ENCODE measurements at regions not wholly inside any gene's neighbourhood (a gene's known extent, or its start where the extent isn't known, plus 50 kb on each side); places are given as distances from the start of the nearest gene placed in this dataset.

DNA sequence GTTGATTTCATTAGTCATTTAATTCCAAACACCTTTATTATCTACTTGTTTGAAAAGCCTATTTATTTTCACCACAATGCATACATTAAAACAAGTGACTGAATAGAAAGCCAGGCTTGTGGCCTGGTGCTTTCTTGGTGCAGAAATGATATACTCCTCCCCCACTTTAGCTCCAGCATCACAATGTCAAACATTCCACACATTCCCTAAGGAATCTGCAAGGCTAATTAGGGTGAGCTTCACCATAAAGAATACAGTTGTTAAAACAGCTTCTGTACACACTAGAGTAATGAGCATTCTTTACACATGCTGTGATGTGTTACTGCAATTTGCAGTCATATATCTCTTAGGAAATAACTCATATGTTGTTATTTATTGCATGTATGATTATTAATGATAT is 705.7 kb downstream of the CETN3 start:
- H3K27me3 Mint-ChIP-seq (ENCODE audit: low read depth, unreplicated experiment), result no peaks in the 10 kb centered on the region
- Histone ChIP-seq H3K9me3 (ENCODE audit: insufficient read depth, low read depth, low read length) (no peaks in the 10 kb centered on the region), H2AFZ (ENCODE audit: low read depth, low read length) (no peak overlapping the region), H3K27ac (ENCODE audit: low read depth, low read length) (no peak overlapping the region), H3K4me3 (ENCODE audit: insufficient read depth, low read depth, low read length) (no peak overlapping the region), H3K9ac (ENCODE audit: low read length) (no peak overlapping the region), H3K27me3 (ENCODE audit: insufficient read depth, low read length) (no peaks in the 10 kb centered on the region), H3K4me2 (ENCODE audit: low read length) (peak overlapping the region; percentile 50), H3K4me1 (ENCODE audit: insufficient read depth, low read length) (peaks cover 9% of the 10 kb centered on the region), H4K20me1 (ENCODE audit: insufficient read depth, low read length) (no peaks in the 10 kb centered on the region), H3K79me2 (ENCODE audit: insufficient read depth, low read length) (no peaks in the 10 kb centered on the region), H3K36me3 (ENCODE audit: insufficient read depth, low read length) (no peaks in the 10 kb centered on the region)
- H3K9me3 Mint-ChIP-seq (ENCODE audit: unreplicated experiment), result no peaks in the 10 kb centered on the region
- H3K36me3 Mint-ChIP-seq (ENCODE audit: low read depth, unreplicated experiment), result no peaks in the 10 kb centered on the region
- TF ChIP-seq, protein P1, sequence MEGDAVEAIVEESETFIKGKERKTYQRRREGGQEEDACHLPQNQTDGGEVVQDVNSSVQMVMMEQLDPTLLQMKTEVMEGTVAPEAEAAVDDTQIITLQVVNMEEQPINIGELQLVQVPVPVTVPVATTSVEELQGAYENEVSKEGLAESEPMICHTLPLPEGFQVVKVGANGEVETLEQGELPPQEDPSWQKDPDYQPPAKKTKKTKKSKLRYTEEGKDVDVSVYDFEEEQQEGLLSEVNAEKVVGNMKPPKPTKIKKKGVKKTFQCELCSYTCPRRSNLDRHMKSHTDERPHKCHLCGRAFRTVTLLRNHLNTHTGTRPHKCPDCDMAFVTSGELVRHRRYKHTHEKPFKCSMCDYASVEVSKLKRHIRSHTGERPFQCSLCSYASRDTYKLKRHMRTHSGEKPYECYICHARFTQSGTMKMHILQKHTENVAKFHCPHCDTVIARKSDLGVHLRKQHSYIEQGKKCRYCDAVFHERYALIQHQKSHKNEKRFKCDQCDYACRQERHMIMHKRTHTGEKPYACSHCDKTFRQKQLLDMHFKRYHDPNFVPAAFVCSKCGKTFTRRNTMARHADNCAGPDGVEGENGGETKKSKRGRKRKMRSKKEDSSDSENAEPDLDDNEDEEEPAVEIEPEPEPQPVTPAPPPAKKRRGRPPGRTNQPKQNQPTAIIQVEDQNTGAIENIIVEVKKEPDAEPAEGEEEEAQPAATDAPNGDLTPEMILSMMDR (IDR thresholded peaks at IDR 0.05; ENCODE audit: insufficient read depth, low read depth, low read length), result no peak
- no peak for TF ChIP-seq EZH2 (IDR thresholded peaks at IDR 0.05; ENCODE audit: insufficient read depth, low read length)
- H3K4me3 Mint-ChIP-seq (ENCODE audit: unreplicated experiment), result no peak overlapping the region
- no peak overlapping the region for H3K27ac Mint-ChIP-seq (ENCODE audit: unreplicated experiment)
- DNase-seq (ENCODE audit: low read depth) (peak; percentile 76), FAIRE-seq (no peak)
- peaks cover 10% of the 10 kb centered on the region for H3K4me1 Mint-ChIP-seq (ENCODE audit: low read depth, unreplicated experiment)

DNA sequence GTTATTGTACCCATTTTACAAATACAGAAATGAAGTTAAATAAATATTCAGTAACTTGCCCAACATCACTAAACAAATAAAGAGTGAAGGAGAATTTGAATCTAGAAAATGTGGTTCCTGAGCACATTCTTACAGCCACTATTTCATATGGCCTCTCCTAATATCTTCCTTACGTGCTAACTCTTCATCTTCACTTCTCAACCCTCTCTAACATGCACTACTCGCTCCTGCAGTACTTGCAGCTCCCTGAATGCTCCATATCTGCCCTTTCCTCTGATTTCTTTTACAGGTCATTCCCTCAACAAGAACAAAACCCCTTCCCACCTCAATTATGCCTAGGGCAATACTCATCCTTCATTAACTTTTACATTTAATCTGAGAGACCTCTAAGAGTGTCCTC is 711.5 kb downstream of the CETN3 start:
- no peak overlapping the region for H3K27ac ChIP-seq (ENCODE audit: low read depth, low read length)
- no peak overlapping the region for H3K4me3 ChIP-seq (ENCODE audit: insufficient read depth, low read depth, low read length)
- H3K36me3 ChIP-seq (ENCODE audit: insufficient read depth, low read length), result no peaks in the 10 kb centered on the region
- no peaks in the 10 kb centered on the region for H3K27me3 Mint-ChIP-seq (ENCODE audit: low read depth, unreplicated experiment)
- H3K4me1 ChIP-seq (ENCODE audit: insufficient read depth, low read length), result no peaks in the 10 kb centered on the region
- H3K36me3 Mint-ChIP-seq (ENCODE audit: low read depth, unreplicated experiment), result no peaks in the 10 kb centered on the region
- H3K9me3 Mint-ChIP-seq (ENCODE audit: unreplicated experiment), result no peaks in the 10 kb centered on the region
- peaks cover 5% of the 10 kb centered on the region for H3K4me1 Mint-ChIP-seq (ENCODE audit: low read depth, unreplicated experiment)
- no peaks in the 10 kb centered on the region for H3K79me2 ChIP-seq (ENCODE audit: insufficient read depth, low read length)
- no peaks in the 10 kb centered on the region for H3K27me3 ChIP-seq (ENCODE audit: insufficient read depth, low read length)
- H2AFZ ChIP-seq (ENCODE audit: low read depth, low read length), result no peak overlapping the region
- H3K4me3 Mint-ChIP-seq (ENCODE audit: unreplicated experiment), result no peak overlapping the region
- H3K9ac ChIP-seq (ENCODE audit: low read length), result no peak overlapping the region
- no peak overlapping the region for H3K4me2 ChIP-seq (ENCODE audit: low read length)
- no peaks in the 10 kb centered on the region for H3K9me3 ChIP-seq (ENCODE audit: insufficient read depth, low read depth, low read length)
- DNase-seq (ENCODE audit: low read depth), result no peak
- no peak for FAIRE-seq
- TF ChIP-seq, protein P1 (IDR thresholded peaks at IDR 0.05; ENCODE audit: insufficient read depth, low read depth, low read length), result no peak
- no peak for TF ChIP-seq EZH2 (IDR thresholded peaks at IDR 0.05; ENCODE audit: insufficient read depth, low read length)
- no peaks in the 10 kb centered on the region for H4K20me1 ChIP-seq (ENCODE audit: insufficient read depth, low read length)
- peak overlapping the region; percentile 63 for H3K27ac Mint-ChIP-seq (ENCODE audit: unreplicated experiment)

DNA sequence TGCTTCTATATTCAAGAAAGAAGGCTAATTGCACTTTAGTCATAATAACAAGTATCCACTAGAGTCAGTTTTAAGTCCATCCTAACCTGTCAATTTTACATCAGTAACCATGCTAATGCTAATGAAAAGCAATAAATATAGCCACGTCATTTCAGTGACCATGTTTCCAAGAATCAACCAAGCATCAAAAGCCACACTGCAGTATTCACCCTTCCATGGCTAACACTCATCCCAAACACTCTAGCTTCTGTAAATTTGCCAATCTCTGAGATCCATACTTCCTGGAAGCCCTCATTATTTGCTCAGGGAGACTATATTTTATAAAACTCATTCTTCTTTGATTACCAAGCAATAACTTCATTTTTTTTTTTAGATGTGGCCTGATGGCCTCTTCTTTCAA is 712.0 kb downstream of the CETN3 start:
- no peak for FAIRE-seq
- Histone ChIP-seq H3K4me3 (ENCODE audit: insufficient read depth, low read depth, low read length) (no peak overlapping the region), H3K36me3 (ENCODE audit: insufficient read depth, low read length) (no peaks in the 10 kb centered on the region), H2AFZ (ENCODE audit: low read depth, low read length) (no peak overlapping the region), H3K4me1 (ENCODE audit: insufficient read depth, low read length) (no peaks in the 10 kb centered on the region), H3K9ac (ENCODE audit: low read length) (no peak overlapping the region), H3K27me3 (ENCODE audit: insufficient read depth, low read length) (no peaks in the 10 kb centered on the region), H4K20me1 (ENCODE audit: insufficient read depth, low read length) (no peaks in the 10 kb centered on the region), H3K27ac (ENCODE audit: low read depth, low read length) (no peak overlapping the region), H3K4me2 (ENCODE audit: low read length) (no peak overlapping the region), H3K9me3 (ENCODE audit: insufficient read depth, low read depth, low read length) (no peaks in the 10 kb centered on the region), H3K79me2 (ENCODE audit: insufficient read depth, low read length) (no peaks in the 10 kb centered on the region)
- no peak overlapping the region for H3K27ac Mint-ChIP-seq (ENCODE audit: unreplicated experiment)
- H3K27me3 Mint-ChIP-seq (ENCODE audit: low read depth, unreplicated experiment), result no peaks in the 10 kb centered on the region
- peaks cover 5% of the 10 kb centered on the region for H3K4me1 Mint-ChIP-seq (ENCODE audit: low read depth, unreplicated experiment)
- no peak for DNase-seq (ENCODE audit: low read depth)
- no peak overlapping the region for H3K4me3 Mint-ChIP-seq (ENCODE audit: unreplicated experiment)
- TF ChIP-seq, protein P1 (IDR thresholded peaks at IDR 0.05; ENCODE audit: insufficient read depth, low read depth, low read length), result no peak
- TF ChIP-seq EZH2 (IDR thresholded peaks at IDR 0.05; ENCODE audit: insufficient read depth, low read length), result no peak
- H3K36me3 Mint-ChIP-seq (ENCODE audit: low read depth, unreplicated experiment), result no peaks in the 10 kb centered on the region
- H3K9me3 Mint-ChIP-seq (ENCODE audit: unreplicated experiment), result no peaks in the 10 kb centered on the region
